ENCODE measurements at regions not wholly inside any gene's neighbourhood (a gene's known extent, or its start where the extent isn't known, plus 50 kb on each side); places are given as distances from the start of the nearest gene placed in this dataset.

GRCh38 chr7:47192978-47193377 is 388.9 kb downstream of the TNS3 start:
- H3K27ac Mint-ChIP-seq = no peak overlapping the region
- no peaks in the 10 kb centered on the region for H3K79me2 ChIP-seq (ENCODE audit: low read depth)
- H3K36me3 Mint-ChIP-seq = no peaks in the 10 kb centered on the region
- no peaks in the 10 kb centered on the region for H3K4me1 ChIP-seq
- H3K4me2 ChIP-seq = no peak overlapping the region
- H3K4me1 Mint-ChIP-seq = no peaks in the 10 kb centered on the region
- no peak overlapping the region for H3K4me3 ChIP-seq
- H2AFZ ChIP-seq (replicated peaks) = no peak overlapping the region
- no peaks in the 10 kb centered on the region for H3K27me3 ChIP-seq
- H3K4me3 Mint-ChIP-seq = no peak overlapping the region
- H3K9me3 Mint-ChIP-seq = no peaks in the 10 kb centered on the region
- DNase-seq (ENCODE audit: low spot score) = no peak
- H3K27me3 Mint-ChIP-seq (ENCODE audit: insufficient read depth, low read depth) = peaks cover 8% of the 10 kb centered on the region
- H4K20me1 ChIP-seq (ENCODE audit: low read depth) = no peaks in the 10 kb centered on the region
- no peak for TF ChIP-seq EZH2phosphoT487 (IDR thresholded peaks at IDR 0.05)
- H3K9ac ChIP-seq = no peak overlapping the region
- no peaks in the 10 kb centered on the region for H3K36me3 ChIP-seq
- H3K27ac ChIP-seq = no peak overlapping the region
- no peaks in the 10 kb centered on the region for H3K9me3 ChIP-seq (ENCODE audit: low read depth)
- H3F3A ChIP-seq (ENCODE audit: low read depth) = no peaks in the 10 kb centered on the region

GRCh38 chr7:47191876-47192291 is 390.0 kb downstream of the TNS3 start:
- H3K4me3 ChIP-seq = no peak overlapping the region
- no peak overlapping the region for H2AFZ ChIP-seq (replicated peaks)
- H3F3A ChIP-seq (ENCODE audit: low read depth) = no peaks in the 10 kb centered on the region
- Mint-ChIP-seq H3K9me3 (no peaks in the 10 kb centered on the region), H3K27ac (no peak overlapping the region), H3K4me3 (no peak overlapping the region), H3K4me1 (no peaks in the 10 kb centered on the region), H3K36me3 (no peaks in the 10 kb centered on the region), H3K27me3 (ENCODE audit: insufficient read depth, low read depth) (peaks cover 10% of the 10 kb centered on the region)
- H3K79me2 ChIP-seq (ENCODE audit: low read depth) = no peaks in the 10 kb centered on the region
- no peaks in the 10 kb centered on the region for H3K9me3 ChIP-seq (ENCODE audit: low read depth)
- H3K4me2 ChIP-seq = no peak overlapping the region
- H3K4me1 ChIP-seq = no peaks in the 10 kb centered on the region
- no peak for DNase-seq (ENCODE audit: low spot score)
- H3K27ac ChIP-seq = no peak overlapping the region
- no peak overlapping the region for H3K9ac ChIP-seq
- TF ChIP-seq CTCF (IDR thresholded peaks at IDR 0.05) (no peak), EZH2phosphoT487 (IDR thresholded peaks at IDR 0.05) (no peak), EZH2 (IDR thresholded peaks at IDR 0.05) (no peak)
- H3K36me3 ChIP-seq = no peaks in the 10 kb centered on the region
- no peaks in the 10 kb centered on the region for H3K27me3 ChIP-seq
- H4K20me1 ChIP-seq (ENCODE audit: low read depth) = no peaks in the 10 kb centered on the region

- Mint-ChIP-seq H3K4me1 (no peaks in the 10 kb centered on the region), H3K27me3 (ENCODE audit: insufficient read depth, low read depth) (peaks cover 10% of the 10 kb centered on the region)
Measured at GRCh38 chr7:47191316-47191715, 390.6 kb downstream of the TNS3 start.

More at GRCh38 chr7:47191316-47191715, 390.6 kb downstream of the TNS3 start:
- Histone ChIP-seq H3K9ac (no peak overlapping the region), H2AFZ (replicated peaks) (no peak overlapping the region), H3K4me3 (no peak overlapping the region), H4K20me1 (ENCODE audit: low read depth) (no peaks in the 10 kb centered on the region), H3F3A (ENCODE audit: low read depth) (no peaks in the 10 kb centered on the region), H3K27ac (no peak overlapping the region), H3K79me2 (ENCODE audit: low read depth) (no peaks in the 10 kb centered on the region), H3K4me2 (no peak overlapping the region), H3K9me3 (ENCODE audit: low read depth) (no peaks in the 10 kb centered on the region), H3K4me1 (no peaks in the 10 kb centered on the region), H3K36me3 (no peaks in the 10 kb centered on the region), H3K27me3 (no peaks in the 10 kb centered on the region)
- no peak for TF ChIP-seq EZH2phosphoT487 (IDR thresholded peaks at IDR 0.05)
- no peak for TF ChIP-seq EZH2 (IDR thresholded peaks at IDR 0.05)
- no peak for TF ChIP-seq CTCF (IDR thresholded peaks at IDR 0.05)
- Mint-ChIP-seq H3K9me3 (peaks cover 2% of the 10 kb centered on the region), H3K36me3 (no peaks in the 10 kb centered on the region), H3K4me3 (no peak overlapping the region), H3K27ac (no peak overlapping the region)
- DNase-seq (ENCODE audit: low spot score) = no peak
